Fibroblast of the conjunctiva (primary cell): ENCODE measurements at regions not wholly inside any gene's neighbourhood (a gene's known extent, or its start where the extent isn't known, plus 50 kb on each side); places are given as distances from the start of the nearest gene placed in this dataset.

Source experiments
- DNase-seq: peaks from one replicate; pipeline ENCODE4 v3.0.0-alpha.2; 2010; ENCODE audit warnings: low read depth

- no peak for DNase-seq
Observed at GRCh38 chr17:55668312-55668920, 54.2 kb downstream of the TMEM100 start.

GRCh38 chr17:55666806-55667205 is 55.9 kb downstream of the TMEM100 start:
- DNase-seq, result no peak

GRCh38 chr17:55664287-55664686 is 58.4 kb downstream of the TMEM100 start:
- no peak for DNase-seq

- no peak for DNase-seq
Observed at GRCh38 chr17:55663400-55663799, 59.3 kb downstream of the TMEM100 start.

GRCh38 chr17:55661963-55662834 is 60.5 kb downstream of the TMEM100 start:
- no peak for DNase-seq

- DNase-seq, result no peak
Observed at GRCh38 chr17:55661256-55661758, 61.4 kb downstream of the TMEM100 start.

GRCh38 chr17:55660178-55660886 is 62.3 kb downstream of the TMEM100 start:
- no peak for DNase-seq

GRCh38 chr17:55659661-55660060 is 63.0 kb downstream of the TMEM100 start:
- DNase-seq, result no peak

GRCh38 chr17:55655777-55656176 is 66.9 kb downstream of the TMEM100 start:
- DNase-seq, result no peak

GRCh38 chr17:55654821-55655220 is 67.8 kb downstream of the TMEM100 start:
- DNase-seq, result no peak

- no peak for DNase-seq
Observed at GRCh38 chr17:55654022-55654421, 68.6 kb downstream of the TMEM100 start.

GRCh38 chr17:55652825-55653224 is 69.8 kb downstream of the TMEM100 start:
- DNase-seq, result no peak

GRCh38 chr17:55652114-55652823 is 70.4 kb downstream of the TMEM100 start:
- DNase-seq, result no peak

- DNase-seq, result no peak
Observed at GRCh38 chr17:55649957-55650597, 72.6 kb downstream of the TMEM100 start.

GRCh38 chr17:55648086-55648485 is 74.6 kb downstream of the TMEM100 start:
- no peak for DNase-seq

- DNase-seq, result no peak
Observed at GRCh38 chr17:55645361-55645760, 77.3 kb downstream of the TMEM100 start.

GRCh38 chr17:55644346-55644745 is 78.3 kb downstream of the TMEM100 start:
- no peak for DNase-seq

GRCh38 chr17:55642741-55643140 is 79.9 kb downstream of the TMEM100 start:
- DNase-seq, result no peak

- peak; percentile 58 for DNase-seq
Observed at GRCh38 chr17:55641676-55642081, 81.0 kb downstream of the TMEM100 start.

GRCh38 chr17:55639096-55639495 is 83.6 kb downstream of the TMEM100 start:
- no peak for DNase-seq

GRCh38 chr17:55635253-55635914 is 87.3 kb downstream of the TMEM100 start:
- DNase-seq, result peak; percentile 42
